A204.1 (cell line): ENCODE measurements at regions not wholly inside any gene's neighbourhood (a gene's known extent, or its start where the extent isn't known, plus 50 kb on each side); places are given as distances from the start of the nearest gene placed in this dataset.
"Not testable (repeated sequence)": the region's sequence is repeated elsewhere in the genome, so short reads cannot be mapped to it uniquely, and the experiment has no call there.

Source experiments
- FAIRE-seq: peaks from 2 replicates; lab custom pipeline; 2012; peaks lifted over from hg19 to GRCh38; lab: Jason Lieb, UNC

DNA sequence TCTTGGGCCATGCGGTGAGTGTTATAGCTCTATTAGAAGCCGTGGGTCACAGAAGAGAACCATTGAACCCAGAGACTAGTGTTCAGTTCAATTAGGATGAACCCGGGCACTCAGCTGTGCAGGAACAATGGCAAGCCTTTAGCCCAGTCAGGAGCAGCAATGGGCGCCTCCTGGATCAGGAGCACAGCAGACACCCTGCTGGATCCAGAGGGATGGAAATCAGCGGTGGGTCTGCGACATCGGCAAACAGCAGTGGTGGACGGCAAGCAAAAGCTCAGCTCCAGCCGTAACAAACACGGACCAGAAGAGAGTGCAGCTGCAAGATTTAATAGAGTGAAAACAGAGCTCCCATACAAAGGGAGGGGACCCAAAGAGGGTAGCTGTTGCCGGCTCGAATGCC is 228.3 kb upstream of the SPOPL start:
- not testable (repeated sequence) for FAIRE-seq

DNA sequence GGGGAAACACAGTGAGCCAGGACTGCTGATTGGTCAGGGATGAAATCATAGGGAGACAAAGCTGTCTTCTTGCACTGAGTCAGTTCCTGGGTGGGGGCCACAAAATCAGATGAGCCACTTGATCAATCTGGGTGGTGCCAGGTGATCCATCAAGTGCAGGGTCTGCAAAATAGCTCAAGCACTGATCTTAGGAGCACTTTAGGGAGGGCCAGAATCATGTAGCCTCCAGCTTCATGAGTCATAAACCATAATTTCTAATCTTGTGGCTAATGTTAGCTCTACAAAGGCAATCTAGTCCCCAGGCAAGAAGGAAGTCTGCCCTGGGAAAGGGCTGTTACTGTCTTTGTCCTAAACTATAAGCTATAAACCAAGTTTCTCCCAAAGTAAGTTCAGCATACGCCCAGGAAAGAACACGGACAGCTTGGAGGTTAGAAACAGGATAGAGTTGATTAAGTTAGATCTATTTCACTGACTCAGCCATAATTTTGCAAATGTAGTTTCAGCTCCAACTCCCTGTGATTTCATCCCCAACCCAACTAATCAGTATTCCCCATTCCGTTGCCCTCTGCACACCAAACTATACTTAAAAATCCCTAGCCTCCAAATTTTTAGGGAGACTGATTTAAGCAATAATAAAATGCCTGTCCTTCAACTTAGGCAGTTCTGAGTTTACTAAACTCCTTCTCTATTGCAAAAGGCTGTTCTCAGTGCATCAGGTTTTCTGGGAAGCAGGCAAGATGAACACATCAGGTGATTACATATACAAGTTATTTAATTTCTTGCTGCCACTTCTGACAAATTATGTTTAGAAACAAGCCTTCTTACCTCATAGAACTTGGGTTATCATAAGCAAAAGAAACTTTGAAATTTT is 226.9 kb upstream of the SPOPL start:
- FAIRE-seq, result no peak

DNA sequence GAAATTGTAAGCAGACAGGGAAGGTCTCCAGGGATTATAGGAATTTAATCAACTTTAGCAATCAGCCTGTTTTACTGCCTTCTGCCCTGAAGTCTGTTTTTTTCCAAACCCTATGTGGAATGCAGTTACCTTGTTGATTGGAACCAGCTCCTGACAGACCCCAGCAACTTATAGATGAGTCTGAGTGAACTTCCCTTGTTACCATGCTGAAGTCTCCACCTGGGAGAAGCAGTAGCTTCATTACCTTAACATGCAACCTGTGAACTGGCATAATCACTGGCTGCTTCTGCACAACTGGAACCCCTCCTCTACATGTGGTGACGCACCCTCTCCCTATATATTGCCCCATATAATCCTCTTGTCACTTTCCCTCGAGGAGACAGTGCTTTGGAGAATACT is 226.3 kb upstream of the SPOPL start:
- no peak for FAIRE-seq

DNA sequence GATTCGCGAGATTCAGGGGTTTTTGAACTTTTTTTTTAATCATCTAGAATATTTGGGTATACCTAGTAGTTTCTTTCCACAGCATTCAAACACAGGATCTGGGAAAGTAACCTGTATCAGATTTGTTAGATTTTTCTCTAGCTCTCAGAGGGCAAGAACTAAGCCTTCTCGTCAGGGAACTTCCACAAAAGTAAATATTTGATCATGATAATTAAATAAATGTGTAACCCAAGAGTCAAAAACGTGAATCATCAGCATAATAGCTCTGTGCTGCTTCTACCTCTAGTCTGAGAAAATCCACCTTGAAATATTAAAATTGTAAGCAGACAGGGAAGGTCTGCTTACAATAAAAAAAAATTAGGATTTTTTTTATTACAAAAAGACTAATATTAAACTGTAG is 225.7 kb upstream of the SPOPL start:
- FAIRE-seq, result no peak

DNA sequence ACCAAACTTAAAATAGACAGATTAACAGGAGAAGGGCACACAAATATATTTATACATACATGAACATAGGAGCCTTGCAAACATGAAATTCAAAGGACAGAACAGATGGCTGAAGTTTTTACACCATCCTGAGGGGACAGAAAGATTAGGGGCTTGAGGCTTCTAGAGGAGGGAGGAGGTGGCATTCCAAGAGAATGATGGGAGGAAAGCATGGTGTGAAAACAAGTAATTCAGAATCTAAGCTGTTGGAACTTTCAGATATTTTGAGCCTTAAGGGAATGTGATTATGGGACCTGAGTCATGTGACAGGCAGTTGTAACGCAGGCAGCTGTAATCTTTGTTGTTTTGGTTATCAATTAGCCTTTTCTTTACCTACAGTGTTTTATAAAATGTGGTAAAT is 225.2 kb upstream of the SPOPL start:
- FAIRE-seq, result no peak

DNA sequence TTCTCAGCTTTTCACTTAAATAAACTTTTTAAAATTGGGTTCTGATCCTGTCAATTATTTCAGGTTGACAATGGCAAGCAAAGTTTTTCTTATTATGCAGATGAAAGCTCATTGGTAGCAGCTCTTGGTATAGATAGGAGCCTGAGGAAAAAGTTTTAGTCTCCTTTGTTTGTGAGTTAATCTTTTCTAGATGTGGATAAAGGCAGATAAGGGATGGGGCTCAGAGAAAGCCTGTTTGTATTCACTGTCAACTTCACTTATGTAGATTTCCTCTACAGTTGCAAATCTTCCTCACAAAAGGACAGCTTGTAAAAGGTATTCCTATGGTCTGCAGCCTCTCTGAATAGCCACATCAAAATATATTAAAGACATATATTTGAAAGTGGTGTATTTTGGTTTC is 224.5 kb upstream of the SPOPL start:
- no peak for FAIRE-seq

DNA sequence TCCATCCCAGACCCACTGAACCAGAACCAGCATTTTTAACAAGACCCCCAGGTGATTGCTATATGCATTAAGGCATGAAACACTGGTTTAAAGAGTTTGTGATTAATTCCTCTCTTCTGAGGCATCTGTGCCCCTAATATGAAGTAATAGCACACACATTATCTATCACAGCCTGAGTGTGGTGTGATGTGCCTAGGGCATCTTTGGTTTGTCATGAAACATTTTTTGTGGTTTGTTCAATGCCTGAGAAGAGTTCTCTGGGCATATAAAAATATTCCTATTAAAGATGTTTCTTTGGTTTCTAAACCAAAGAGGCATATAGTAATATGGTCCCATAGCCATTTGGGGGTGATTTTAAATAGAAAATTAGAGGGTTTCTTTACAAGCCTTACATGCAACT is 221.7 kb upstream of the SPOPL start:
- no peak for FAIRE-seq

DNA sequence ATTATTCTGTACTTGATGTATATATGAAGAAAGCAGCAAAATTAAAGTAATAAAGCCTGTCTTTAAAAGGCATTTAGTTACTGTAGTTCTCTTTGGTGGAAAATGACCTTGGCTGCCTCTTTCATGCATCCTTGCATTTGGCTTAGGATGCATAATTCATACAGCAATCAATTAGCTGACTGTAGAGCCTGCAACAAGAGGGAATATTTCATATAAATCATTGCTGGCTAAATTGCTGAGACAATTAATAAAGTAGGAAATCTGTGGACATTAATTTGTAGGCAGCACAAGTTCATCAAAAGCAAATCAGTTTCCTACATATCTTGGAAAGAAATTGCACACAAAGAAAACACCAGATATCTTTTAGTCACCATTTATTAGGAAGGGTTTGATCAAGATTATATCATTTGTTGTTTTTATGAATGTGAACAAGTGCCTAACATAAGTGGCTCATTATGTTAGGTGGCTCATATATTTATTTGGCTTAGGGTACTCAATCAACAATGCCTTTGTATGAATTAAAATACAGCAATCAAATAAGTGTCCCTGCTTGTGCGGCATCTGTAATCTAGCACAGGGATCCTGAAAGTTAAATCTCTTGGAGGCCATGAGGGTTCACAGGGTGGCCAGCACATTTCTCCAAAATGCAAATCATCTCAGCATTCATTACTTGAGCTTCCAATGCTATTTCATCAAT is 220.4 kb upstream of the SPOPL start:
- no peak for FAIRE-seq

DNA sequence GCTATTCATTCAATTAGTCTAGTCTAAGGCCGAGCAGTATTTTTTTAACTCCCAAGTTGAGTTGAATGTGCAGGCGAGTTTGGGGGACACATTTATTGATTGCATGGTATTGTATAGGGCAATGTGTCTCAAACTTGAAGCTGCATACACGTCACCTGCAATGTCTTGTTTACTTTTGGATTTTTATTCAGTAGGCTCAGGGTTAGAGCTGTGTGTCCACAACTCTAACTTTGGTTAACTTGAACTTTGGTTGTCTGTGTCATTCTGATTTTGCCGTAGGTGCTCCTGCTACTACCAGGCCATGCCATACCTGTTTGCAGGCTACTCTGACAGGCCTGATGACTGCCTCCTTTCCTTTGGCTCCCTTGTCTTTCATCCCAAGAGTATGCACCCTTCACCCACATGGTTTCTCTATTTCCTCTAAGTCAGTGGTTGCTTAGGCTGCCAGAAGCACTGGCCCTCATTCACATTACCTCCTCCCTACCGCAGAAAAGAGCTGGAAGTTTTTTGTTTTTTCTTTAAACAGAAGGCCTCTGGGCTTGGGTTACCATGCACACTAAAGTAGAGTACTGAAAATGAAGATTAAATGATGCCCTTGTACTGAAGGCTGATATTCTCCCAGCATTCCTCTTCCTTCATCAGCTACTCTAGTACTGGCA is 219.4 kb upstream of the SPOPL start:
- no peak for FAIRE-seq

DNA sequence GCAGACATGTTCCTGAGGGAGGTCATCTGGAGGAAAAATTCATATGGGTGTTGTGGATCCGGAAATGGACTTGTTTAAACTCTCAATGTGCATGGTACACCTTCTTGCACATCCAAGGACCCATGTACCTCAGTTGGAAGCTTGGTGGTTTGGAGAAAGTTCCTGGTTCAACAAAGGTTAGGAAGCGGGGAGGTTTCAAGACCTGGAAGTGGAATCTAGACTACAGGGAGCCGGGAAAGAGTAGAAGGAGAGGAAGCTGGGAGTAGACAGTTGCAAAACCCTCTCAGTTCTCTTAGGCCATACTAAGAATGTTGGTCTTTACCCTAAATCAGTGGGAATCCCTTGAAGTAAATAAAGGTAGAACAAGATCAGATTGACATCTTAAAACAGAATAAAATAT is 209.8 kb upstream of the SPOPL start:
- no peak for FAIRE-seq

DNA sequence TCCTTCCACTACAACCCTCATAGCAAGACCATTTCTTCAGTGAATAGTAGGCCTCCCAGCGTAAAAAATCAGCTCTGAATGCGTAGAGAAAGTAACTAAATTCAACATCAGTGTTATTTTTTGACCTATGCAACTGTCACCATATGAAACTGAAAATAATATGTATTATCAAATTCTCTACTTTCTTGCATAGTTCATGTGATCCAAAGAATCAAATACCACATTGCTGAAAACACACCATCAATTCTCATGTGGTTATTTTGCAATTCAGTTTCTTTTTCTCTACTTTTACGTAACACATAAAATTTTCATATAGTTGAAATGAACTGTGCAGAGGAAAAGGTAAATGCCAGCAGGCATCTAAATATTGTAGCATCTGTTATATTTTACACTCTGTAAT is 208.5 kb upstream of the SPOPL start:
- FAIRE-seq, result no peak

DNA sequence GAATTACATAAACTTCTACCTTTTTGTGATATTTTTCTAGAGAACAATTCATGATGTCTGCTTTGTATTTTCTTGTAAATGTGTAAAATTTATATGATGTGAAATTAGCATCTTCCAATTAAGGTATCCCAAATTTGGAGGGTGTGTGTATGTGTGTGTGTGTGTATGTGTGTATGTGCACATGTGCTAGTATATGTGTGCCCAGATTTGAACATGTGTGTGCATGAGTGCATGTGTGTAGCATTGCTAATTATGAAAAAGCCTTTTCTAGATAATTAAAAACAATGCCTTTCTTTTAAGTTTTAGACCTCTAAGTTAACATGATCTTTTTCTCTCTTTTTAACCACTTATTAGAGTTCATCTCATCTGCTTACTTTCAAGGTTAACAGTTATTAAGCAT is 208.0 kb upstream of the SPOPL start:
- no peak for FAIRE-seq

DNA sequence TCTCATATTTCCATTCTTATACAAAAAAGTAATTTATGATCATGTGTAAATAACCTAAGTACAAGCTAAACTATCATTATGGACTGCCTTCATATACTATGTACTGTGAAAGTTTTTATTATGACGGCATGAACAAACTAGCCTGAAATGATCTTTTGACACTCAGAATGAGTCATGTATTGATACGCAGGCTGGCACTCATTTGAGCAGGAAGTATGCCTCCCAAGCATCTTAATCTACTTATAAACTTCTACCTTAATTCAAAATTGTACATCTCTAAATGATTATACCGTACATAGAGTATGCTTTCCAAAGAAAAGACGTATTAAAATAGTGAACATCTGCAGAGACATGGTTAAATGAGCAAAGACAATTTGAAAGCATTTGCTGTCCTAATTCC is 207.1 kb upstream of the SPOPL start:
- no peak for FAIRE-seq

DNA sequence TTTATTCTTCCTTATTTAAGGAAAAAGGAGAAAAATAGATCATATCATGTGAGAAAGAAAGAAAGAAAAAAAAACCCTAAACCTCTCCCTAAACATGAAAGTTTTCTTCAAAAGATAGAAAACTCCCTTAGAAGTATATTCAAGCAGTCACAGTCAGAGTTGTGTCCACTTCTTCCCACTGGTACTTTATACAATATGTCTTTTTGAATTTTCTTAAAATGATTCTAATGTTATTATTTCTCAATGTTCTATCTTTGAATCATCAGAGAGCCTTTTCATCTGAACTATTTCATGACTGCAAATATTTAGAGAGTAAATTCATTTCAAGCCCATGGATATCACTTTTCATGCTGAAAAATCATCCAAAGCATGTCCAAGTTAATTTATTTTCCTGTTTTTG is 205.2 kb upstream of the SPOPL start:
- FAIRE-seq, result no peak

DNA sequence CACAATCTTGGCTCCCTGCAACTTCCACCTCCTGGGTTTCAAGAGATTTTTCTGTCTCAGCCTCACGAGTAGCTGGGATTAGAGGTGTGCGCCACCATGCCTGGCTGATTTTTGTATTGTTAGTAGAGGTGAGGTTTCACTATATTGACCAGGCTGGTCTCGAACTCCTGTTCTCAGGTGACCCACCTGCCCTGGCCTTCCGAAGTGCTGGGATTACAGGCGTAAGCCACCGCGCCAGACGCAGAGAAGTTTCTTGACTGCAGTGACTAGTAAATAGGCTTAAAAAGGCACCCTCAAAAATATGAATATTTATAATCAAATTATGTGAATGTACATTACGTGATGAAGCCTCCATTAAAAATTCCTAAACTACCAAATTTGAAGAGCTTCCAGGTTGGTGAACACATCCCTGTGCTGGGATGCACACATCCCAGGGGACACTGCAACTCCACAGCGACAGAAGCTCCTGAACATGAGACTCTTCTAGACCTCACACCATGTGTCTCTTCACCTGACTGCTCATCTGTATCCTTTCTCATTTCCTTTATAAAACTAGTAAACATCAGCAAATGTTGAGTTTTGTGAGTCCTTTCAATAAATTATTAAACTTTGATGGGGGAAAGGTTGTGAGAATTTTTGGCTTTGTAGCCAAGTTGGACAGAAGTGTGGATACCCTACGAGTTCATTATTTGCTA is 203.3 kb upstream of the SPOPL start:
- no peak for FAIRE-seq

DNA sequence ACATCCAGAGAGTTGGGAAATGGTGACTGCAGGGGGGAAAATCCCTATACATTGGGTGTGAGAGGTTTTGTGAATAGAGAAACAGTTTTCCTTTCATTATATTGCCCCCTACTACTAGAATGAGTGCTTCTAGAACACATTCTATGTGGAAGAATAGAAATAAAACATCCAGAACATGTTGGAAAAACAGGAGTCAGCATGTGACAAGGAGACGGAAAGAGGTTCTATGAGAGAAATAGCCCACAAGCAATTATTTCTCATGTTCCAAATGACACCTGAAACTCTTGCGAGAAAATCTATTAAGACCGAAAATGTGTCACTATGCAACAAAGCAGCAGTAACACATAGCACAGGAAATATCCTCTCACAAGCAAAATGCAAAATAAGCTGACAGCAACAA is 202.7 kb upstream of the SPOPL start:
- FAIRE-seq, result no peak

DNA sequence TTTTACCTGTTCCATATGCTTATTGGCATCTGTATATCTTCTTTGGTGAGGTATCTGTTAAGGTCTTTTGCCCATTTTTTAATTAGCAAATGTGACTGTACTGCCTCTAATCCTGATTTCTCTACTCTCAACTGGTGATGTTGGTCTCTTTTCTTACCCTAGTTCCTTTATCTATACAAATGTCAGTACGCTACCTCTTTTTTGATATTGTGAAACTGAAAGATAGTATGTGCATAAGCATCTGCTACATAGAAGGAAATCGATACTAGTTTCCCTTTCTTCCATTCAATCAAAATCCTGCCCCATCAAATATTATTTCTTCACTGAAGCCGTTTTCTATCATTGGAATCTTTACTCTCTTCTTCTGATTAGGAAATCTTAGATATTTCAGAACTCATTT is 194.9 kb upstream of the SPOPL start:
- FAIRE-seq, result no peak

DNA sequence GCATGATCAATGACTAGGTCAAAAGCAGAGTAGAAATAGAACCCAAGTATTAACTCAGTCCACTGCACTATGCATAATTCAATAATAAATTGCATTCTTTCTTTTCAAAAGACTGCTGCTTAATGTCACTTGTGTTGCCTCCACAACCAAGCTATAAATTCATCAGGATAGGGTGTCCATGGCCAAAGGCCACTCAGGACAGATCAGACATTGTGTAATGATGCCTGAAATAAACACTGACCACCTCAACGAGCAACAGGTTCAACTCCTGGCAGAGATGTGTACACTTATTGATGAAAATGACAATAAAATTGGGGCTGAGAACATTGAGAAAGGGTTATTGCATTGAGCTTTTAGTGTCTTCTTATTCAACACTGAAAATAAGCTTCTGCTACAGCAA is 194.5 kb upstream of the SPOPL start:
- no peak for FAIRE-seq

DNA sequence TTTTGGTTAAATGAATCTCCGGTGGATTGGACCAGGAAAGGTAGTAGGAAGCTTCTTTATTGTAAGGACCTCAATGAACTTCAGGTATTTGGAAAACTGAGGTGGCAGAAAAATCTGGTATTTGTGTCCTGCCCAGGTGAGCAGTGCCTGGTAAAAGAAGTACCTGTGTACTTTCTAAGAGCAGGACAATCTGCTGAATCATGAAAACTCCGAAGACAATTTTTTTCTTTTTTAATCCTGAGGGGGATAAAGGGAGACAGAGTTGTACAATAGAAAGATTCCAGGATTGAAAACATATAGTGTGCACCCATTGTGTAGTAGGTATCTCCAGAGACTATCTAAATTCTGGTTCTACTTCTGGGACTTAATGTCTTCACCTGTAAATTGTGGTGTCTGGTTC is 191.8 kb upstream of the SPOPL start:
- no peak for FAIRE-seq

DNA sequence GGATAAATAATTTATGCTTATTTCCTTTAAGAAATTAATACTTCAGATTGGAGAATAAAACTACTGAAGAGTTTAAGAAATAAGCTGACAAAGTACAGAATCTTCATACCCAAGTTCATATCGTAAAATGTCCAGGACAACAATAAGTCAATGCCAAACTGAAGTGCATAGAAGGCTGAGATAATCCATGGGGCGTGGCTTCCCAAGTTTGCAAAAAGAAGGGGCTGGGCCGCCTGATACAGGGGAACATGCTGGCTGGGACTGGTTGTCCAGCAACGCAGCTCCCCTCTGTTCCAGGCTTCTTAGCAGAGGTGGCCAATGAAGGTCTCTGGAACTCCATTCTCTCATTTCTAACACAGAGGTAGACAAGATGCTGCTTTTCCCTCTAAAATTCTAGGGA is 189.5 kb upstream of the SPOPL start:
- no peak for FAIRE-seq

DNA sequence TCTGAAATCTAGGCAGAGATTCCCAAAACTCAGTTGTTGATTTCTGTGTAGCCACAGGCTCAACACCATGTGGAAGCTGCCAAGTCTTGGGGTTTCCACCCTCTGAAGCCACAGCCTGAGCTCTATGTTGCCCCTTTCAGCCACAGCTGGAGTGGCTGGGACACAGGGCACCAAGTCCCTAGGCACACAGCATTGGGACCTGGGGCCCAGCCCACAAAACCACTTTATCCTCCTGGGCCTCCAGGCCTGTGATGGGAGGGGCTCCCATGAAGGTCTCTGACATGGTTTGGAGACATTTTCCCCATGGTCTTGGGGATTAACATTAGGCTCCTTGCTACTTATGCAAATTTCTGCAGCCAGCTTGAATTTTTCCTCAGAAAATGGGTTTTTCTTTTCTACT is 186.0 kb upstream of the SPOPL start:
- not testable (repeated sequence) for FAIRE-seq

DNA sequence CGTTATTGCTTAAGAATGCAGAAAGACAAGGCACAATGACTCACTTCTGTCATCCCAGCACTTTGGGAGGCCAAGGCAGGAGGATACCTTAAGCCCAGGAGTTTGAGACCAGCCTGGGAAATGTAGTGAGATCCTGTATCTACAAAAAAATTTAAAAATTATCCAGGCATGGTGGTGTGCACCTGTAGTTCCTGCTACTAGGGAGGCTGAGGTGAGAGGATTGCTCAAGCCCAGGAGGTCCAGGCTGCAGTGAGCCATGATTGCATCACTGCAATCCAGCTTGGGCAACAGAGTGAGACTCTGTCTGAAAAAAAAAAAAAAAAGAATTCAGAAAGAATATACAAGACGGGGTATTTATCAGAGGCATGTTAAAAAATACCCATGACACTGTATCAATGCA is 182.0 kb upstream of the SPOPL start:
- no peak for FAIRE-seq

DNA sequence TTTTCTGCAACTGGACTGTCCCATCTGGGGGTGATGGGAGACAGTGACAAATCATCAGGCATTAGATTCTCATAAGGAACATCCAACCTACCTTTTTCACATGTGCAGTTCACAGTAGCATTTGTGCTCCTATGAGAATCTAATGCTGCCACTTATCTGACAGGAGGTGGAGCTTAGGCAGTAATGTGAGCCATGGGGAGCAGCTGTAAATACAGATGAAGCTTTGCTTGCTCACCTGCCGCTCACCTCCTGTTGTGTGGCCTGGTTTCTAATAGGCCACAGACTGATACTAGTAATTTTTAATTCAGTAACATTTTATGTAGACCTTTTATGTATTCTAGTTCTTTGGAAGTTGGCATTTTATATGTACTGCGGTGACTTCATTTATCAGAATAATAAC is 180.1 kb upstream of the SPOPL start:
- FAIRE-seq, result no peak
